C4-2B (cell line): ENCODE measurements at regions not wholly inside any gene's neighbourhood (a gene's known extent, or its start where the extent isn't known, plus 50 kb on each side); places are given as distances from the start of the nearest gene placed in this dataset.

Source experiments
- H3K27ac ChIP-seq: fragments of 450-650 bp; 2 replicates; pipeline ENCODE4 v1.5.1; 2017
- CTCF ChIP-seq: fragments of 450-650 bp; conservative IDR thresholded peaks from 2 replicates; pipeline ENCODE4 v1.5.1; 2017; ENCODE audit warnings: mild to moderate bottlenecking
- ZFX ChIP-seq: fragments of 450-650 bp; IDR thresholded peaks from 2 replicates; pipeline ENCODE4 v1.6.1; 2017

GRCh38 chr6:86276056-86276455 is 633.4 kb upstream of the SYNCRIP start:
- no peak for TF ChIP-seq CTCF
- no peak for TF ChIP-seq ZFX
- no peak overlapping the region for H3K27ac ChIP-seq

- H3K27ac ChIP-seq = no peak overlapping the region
- no peak for TF ChIP-seq ZFX
- TF ChIP-seq CTCF = no peak
Observed at GRCh38 chr6:86273936-86274335, 631.2 kb upstream of the SYNCRIP start.

GRCh38 chr6:86256615-86257187 is 614.0 kb upstream of the SYNCRIP start:
- no peak for TF ChIP-seq CTCF
- TF ChIP-seq ZFX = no peak
- H3K27ac ChIP-seq = no peak overlapping the region

GRCh38 chr6:86255973-86256372 is 613.3 kb upstream of the SYNCRIP start:
- TF ChIP-seq CTCF = no peak
- TF ChIP-seq ZFX = no peak
- no peak overlapping the region for H3K27ac ChIP-seq

GRCh38 chr6:86251106-86251505 is 608.4 kb upstream of the SYNCRIP start:
- TF ChIP-seq ZFX = no peak
- no peak for TF ChIP-seq CTCF

GRCh38 chr6:86217906-86218305 is 575.2 kb upstream of the SYNCRIP start:
- H3K27ac ChIP-seq = no peak overlapping the region
- TF ChIP-seq CTCF = no peak
- TF ChIP-seq ZFX = no peak

More at GRCh38 chr6:86251106-86251505, 608.4 kb upstream of the SYNCRIP start:
- H3K27ac ChIP-seq = no peak overlapping the region

GRCh38 chr6:86215323-86215722 is 572.6 kb upstream of the SYNCRIP start:
- no peak overlapping the region for H3K27ac ChIP-seq
- TF ChIP-seq ZFX (no peak), CTCF (no peak)
